H9 (cell line): ENCODE measurements at regions not wholly inside any gene's neighbourhood (a gene's known extent, or its start where the extent isn't known, plus 50 kb on each side); places are given as distances from the start of the nearest gene placed in this dataset.

Source experiments
- DNase-seq: peaks from one replicate; pipeline ENCODE4 v3.0.0-alpha.2; 2017
- H2AFZ ChIP-seq: one replicate; pipeline ENCODE4 v1.6.1; 2013; ENCODE audit warnings: mild to moderate bottlenecking, low read length, control low read depth, moderate library complexity
- H2AK5ac ChIP-seq: 2 replicates; pipeline ENCODE4 v1.6.1; 2013; ENCODE audit warnings: low read length, control low read depth, mixed read lengths; ENCODE audit not compliant: insufficient read length
- H2BK120ac ChIP-seq: one replicate; pipeline ENCODE4 v1.6.1; 2013; ENCODE audit warnings: low read depth, mild to moderate bottlenecking, low read length, control low read depth, inconsistent platforms; ENCODE audit not compliant: poor library complexity, severe bottlenecking
- H2BK12ac ChIP-seq: 2 replicates; pipeline ENCODE4 v1.6.1; 2013; ENCODE audit warnings: low read length, control low read depth, mixed read lengths, low read depth; ENCODE audit not compliant: insufficient read length
- H2BK15ac ChIP-seq: 2 replicates; pipeline ENCODE4 v1.6.1; 2013; ENCODE audit warnings: low read depth, low read length, control low read depth
- H2BK20ac ChIP-seq: one replicate; pipeline ENCODE4 v1.6.1; 2013; ENCODE audit warnings: low read depth, mild to moderate bottlenecking, low read length, control low read depth, inconsistent platforms; ENCODE audit not compliant: poor library complexity, severe bottlenecking
- H2BK5ac ChIP-seq: 2 replicates; pipeline ENCODE4 v1.6.1; 2013; ENCODE audit warnings: low read length, control low read depth, mixed read lengths; ENCODE audit not compliant: insufficient read length
- H3K14ac ChIP-seq: 2 replicates; pipeline ENCODE4 v1.6.1; 2013; ENCODE audit warnings: low read length, control low read depth; ENCODE audit not compliant: insufficient read depth
- H3K18ac ChIP-seq: 2 replicates; pipeline ENCODE4 v1.6.1; 2013; ENCODE audit warnings: low read depth, mild to moderate bottlenecking, mixed read lengths, low read length, control low read depth; ENCODE audit not compliant: insufficient read length
- H3K23ac ChIP-seq: 2 replicates; pipeline ENCODE4 v1.6.1; 2013; ENCODE audit warnings: low read length, control low read depth, mixed read lengths, low read depth; ENCODE audit not compliant: insufficient read length
- H3K23me2 ChIP-seq: 2 replicates; pipeline ENCODE4 v1.6.1; 2013; ENCODE audit warnings: low read depth, mild to moderate bottlenecking, mixed read lengths, low read length, control low read depth; ENCODE audit not compliant: insufficient read length, poor library complexity, severe bottlenecking
- H3K27ac ChIP-seq: 2 replicates; pipeline ENCODE4 v1.5.1; 2013; ENCODE audit warnings: low read length, control low read depth, mixed read lengths, low read depth; ENCODE audit not compliant: insufficient read length
- H3K27me3 ChIP-seq: 2 replicates; pipeline ENCODE4 v1.6.1; 2013; ENCODE audit warnings: low read length, control low read depth, inconsistent platforms; ENCODE audit not compliant: insufficient read depth
- H3K4ac ChIP-seq: 2 replicates; pipeline ENCODE4 v1.6.1; 2013; ENCODE audit warnings: low read depth, mild to moderate bottlenecking, control low read depth, inconsistent platforms, low read length, moderate library complexity
- H3K4me1 ChIP-seq: 2 replicates; pipeline ENCODE4 v1.6.1; 2013; ENCODE audit warnings: low read length, control low read depth, inconsistent platforms; ENCODE audit not compliant: insufficient read depth
- H3K4me2 ChIP-seq: 2 replicates; pipeline ENCODE4 v1.6.1; 2013; ENCODE audit warnings: low read length, control low read depth, mixed read lengths; ENCODE audit not compliant: insufficient read length, insufficient read depth
- H3K56ac ChIP-seq: 2 replicates; pipeline ENCODE4 v1.6.1; 2013; ENCODE audit warnings: low read depth, mild to moderate bottlenecking, mixed read lengths, low read length, control low read depth; ENCODE audit not compliant: insufficient read length
- H3K79me1 ChIP-seq: 2 replicates; pipeline ENCODE4 v1.6.1; 2013; ENCODE audit warnings: low read depth, mild to moderate bottlenecking, moderate library complexity, low read length, control low read depth, inconsistent platforms; ENCODE audit not compliant: insufficient read depth, poor library complexity, severe bottlenecking
- H3K79me2 ChIP-seq: 2 replicates; pipeline ENCODE4 v1.6.1; 2013; ENCODE audit warnings: low read length, control low read depth, inconsistent platforms; ENCODE audit not compliant: insufficient read depth
- H3K9ac ChIP-seq: 2 replicates; pipeline ENCODE4 v1.6.1; 2013; ENCODE audit warnings: low read length, control low read depth, mixed read lengths; ENCODE audit not compliant: insufficient read length; ENCODE audit errors: extremely low read depth
- H3K9me3 ChIP-seq: one replicate; pipeline ENCODE4 v1.6.1; 2013; ENCODE audit warnings: low read depth, low read length, inconsistent platforms; ENCODE audit not compliant: control insufficient read depth
- H3T11ph ChIP-seq: one replicate; pipeline ENCODE4 v1.6.1; 2013; ENCODE audit warnings: mild to moderate bottlenecking, low read length, control low read depth, inconsistent platforms
- H4K20me1 ChIP-seq: one replicate; pipeline ENCODE4 v1.6.1; 2013; ENCODE audit not compliant: control insufficient read depth, insufficient read length, insufficient read depth
- H4K5ac ChIP-seq: 2 replicates; pipeline ENCODE4 v1.6.1; 2013; ENCODE audit warnings: low read depth, mild to moderate bottlenecking, mixed read lengths, low read length, control low read depth; ENCODE audit not compliant: insufficient read length
- H4K8ac ChIP-seq: replicated peaks from 2 replicates; pipeline ENCODE4 v1.6.1; 2013; ENCODE audit warnings: low read length, control low read depth, mixed read lengths, low read depth; ENCODE audit not compliant: insufficient read length
- H4K91ac ChIP-seq: 2 replicates; pipeline ENCODE4 v1.6.1; 2013; ENCODE audit warnings: low read depth, mild to moderate bottlenecking, moderate library complexity, mixed read lengths, low read length, control low read depth; ENCODE audit not compliant: insufficient read length
- H3K27ac Mint-ChIP-seq, 3 experiments: 2 replicates in 2 of 3; 3 replicates in 1 of 3; pipeline ENCODE4 v1.8.0; 2020 to 2021; ENCODE audit warnings: mixed read lengths in 3 of 3, mild to moderate bottlenecking in 1 of 3, moderate library complexity in 1 of 3
- H3K27me3 Mint-ChIP-seq: 2 replicates; pipeline ENCODE4 v1.8.0; 2021; ENCODE audit warnings: low read depth, mild to moderate bottlenecking, moderate library complexity, mixed read lengths
- H3K36me3 Mint-ChIP-seq, 3 experiments: 2 replicates in 2 of 3; 3 replicates in 1 of 3; pipeline ENCODE4 v1.8.0; 2020 to 2021; ENCODE audit warnings: low read depth in 3 of 3, mixed read lengths in 3 of 3; ENCODE audit not compliant: insufficient read depth in 1 of 3
- H3K4me1 Mint-ChIP-seq, 2 experiments: 2 replicates each; pipeline ENCODE4 v1.8.0; 2020; ENCODE audit warnings: mixed read lengths in 2 of 2
- H3K4me3 Mint-ChIP-seq, 2 experiments: 2 replicates in 1 of 2; 3 replicates in 1 of 2; pipeline ENCODE4 v1.8.0; 2020 to 2021; ENCODE audit warnings: mild to moderate bottlenecking in 2 of 2, mixed read lengths in 2 of 2, moderate library complexity in 1 of 2
- H3K9me3 Mint-ChIP-seq, 2 experiments: 2 replicates in 1 of 2; 3 replicates in 1 of 2; pipeline ENCODE4 v1.8.0; 2020; ENCODE audit warnings: mild to moderate bottlenecking in 2 of 2, mixed read lengths in 2 of 2, moderate library complexity in 1 of 2
- WGBS: extraction: QIAGEN DNeasy Blood & Tissue Kit; methylation state at CpG from one replicate; pipeline ENCODE4 v1.1.7; 2013; ENCODE audit warnings: missing lambda C conversion rate, low lambda C conversion rate, mixed read lengths; ENCODE audit not compliant: insufficient read length; ENCODE audit errors: extremely low coverage; 5-methylcytosine and 5-hydroxymethylcytosine counted together
- TF ChIP-seq, protein P1 (sequence below): fragments of 200-600 bp; sonication (generic); conservative IDR thresholded peaks from 3 replicates; pipeline ENCODE4 v1.8.0; 2021; ENCODE audit warnings: antibody characterized with exemption, mild to moderate bottlenecking

DNA sequence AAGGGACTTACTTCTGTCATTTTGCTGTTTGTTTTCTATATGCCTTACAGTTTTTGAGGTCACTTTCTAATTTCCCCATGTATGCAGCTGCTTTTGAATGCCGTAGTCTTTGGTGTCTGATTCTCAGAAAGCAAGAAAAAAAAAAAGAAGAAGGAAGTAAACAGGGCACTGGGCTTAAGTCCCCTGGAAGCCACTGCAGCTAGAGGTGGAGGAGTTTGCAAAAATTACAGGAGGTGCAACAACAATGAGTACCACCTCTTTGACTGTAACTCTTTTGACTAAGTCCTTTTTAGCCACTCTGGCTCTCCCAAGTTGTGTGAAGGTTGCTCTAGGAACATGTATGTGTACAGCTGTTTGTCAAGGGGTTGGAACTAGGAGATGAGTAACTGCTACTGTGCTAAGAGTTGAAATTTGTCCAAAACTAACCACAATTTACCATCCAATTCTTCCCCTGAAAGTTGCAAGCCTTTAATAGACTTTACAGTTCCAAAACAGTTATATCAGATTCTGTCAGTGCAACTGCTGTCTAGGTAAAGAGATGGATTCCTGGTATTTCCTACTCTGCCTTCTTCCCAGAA, 588.0 kb upstream of the LRRN3 start:
- TF ChIP-seq, protein P1, sequence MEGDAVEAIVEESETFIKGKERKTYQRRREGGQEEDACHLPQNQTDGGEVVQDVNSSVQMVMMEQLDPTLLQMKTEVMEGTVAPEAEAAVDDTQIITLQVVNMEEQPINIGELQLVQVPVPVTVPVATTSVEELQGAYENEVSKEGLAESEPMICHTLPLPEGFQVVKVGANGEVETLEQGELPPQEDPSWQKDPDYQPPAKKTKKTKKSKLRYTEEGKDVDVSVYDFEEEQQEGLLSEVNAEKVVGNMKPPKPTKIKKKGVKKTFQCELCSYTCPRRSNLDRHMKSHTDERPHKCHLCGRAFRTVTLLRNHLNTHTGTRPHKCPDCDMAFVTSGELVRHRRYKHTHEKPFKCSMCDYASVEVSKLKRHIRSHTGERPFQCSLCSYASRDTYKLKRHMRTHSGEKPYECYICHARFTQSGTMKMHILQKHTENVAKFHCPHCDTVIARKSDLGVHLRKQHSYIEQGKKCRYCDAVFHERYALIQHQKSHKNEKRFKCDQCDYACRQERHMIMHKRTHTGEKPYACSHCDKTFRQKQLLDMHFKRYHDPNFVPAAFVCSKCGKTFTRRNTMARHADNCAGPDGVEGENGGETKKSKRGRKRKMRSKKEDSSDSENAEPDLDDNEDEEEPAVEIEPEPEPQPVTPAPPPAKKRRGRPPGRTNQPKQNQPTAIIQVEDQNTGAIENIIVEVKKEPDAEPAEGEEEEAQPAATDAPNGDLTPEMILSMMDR = no peak
- H3K27ac ChIP-seq = no peak overlapping the region
- no peaks in the 10 kb centered on the region for H3K9me3 ChIP-seq
- no peak overlapping the region for H3K9ac ChIP-seq
- no peak overlapping the region for H2BK5ac ChIP-seq
- 0 out of 7 replicates have a peak overlapping the region, but pooled peaks of 1 of the 3 experiments have one; percentile 10 for H3K27ac Mint-ChIP-seq
- no peak overlapping the region for H3K4ac ChIP-seq
- H3K23ac ChIP-seq = no peak overlapping the region
- no peak overlapping the region for H2AFZ ChIP-seq
- no peaks in the 10 kb centered on the region for H3K27me3 Mint-ChIP-seq
- no peak overlapping the region for H4K91ac ChIP-seq
- no peaks in the 10 kb centered on the region for H3K79me2 ChIP-seq
- H2BK120ac ChIP-seq = no peak overlapping the region
- H3K23me2 ChIP-seq = no peaks in the 10 kb centered on the region
- WGBS = no CpG with 5 or more reads among the region's 1 CpG
- H3K56ac ChIP-seq = no peak overlapping the region
- H4K5ac ChIP-seq = no peak overlapping the region
- no peak overlapping the region for H4K8ac ChIP-seq
- H2BK20ac ChIP-seq = no peak overlapping the region
- no peak for DNase-seq
- no peak overlapping the region for H3K14ac ChIP-seq
- no peak overlapping the region for H2AK5ac ChIP-seq
- H2BK15ac ChIP-seq = no peak overlapping the region
- no peaks in the 10 kb centered on the region for H3K36me3 Mint-ChIP-seq
- no peak overlapping the region for H2BK12ac ChIP-seq
- H3K18ac ChIP-seq = no peak overlapping the region
- no peaks in the 10 kb centered on the region for H4K20me1 ChIP-seq
- H3K4me1 ChIP-seq = no peaks in the 10 kb centered on the region
- no peaks in the 10 kb centered on the region for H3K79me1 ChIP-seq
- no peak overlapping the region for H3K4me2 ChIP-seq
- H3K9me3 Mint-ChIP-seq = no peaks in the 10 kb centered on the region
- no peaks in the 10 kb centered on the region for H3K27me3 ChIP-seq
- no peak overlapping the region for H3T11ph ChIP-seq
- no peaks in the 10 kb centered on the region for H3K4me1 Mint-ChIP-seq
- no peak overlapping the region for H3K4me3 Mint-ChIP-seq
